MV-4-11 (cell line): ENCODE measurements at regions not wholly inside any gene's neighbourhood (a gene's known extent, or its start where the extent isn't known, plus 50 kb on each side); places are given as distances from the start of the nearest gene placed in this dataset.

Experiments
- DNase-seq: peaks from one replicate; lab custom pipeline; 2025; lab: John Stamatoyannopoulos, UW

- no peak for DNase-seq
Observed at GRCh38 chr5:112657804-112658203, 79.9 kb upstream of the APC start.

- DNase-seq = no peak
Observed at GRCh38 chr5:112660359-112660758, 77.3 kb upstream of the APC start.

DNA sequence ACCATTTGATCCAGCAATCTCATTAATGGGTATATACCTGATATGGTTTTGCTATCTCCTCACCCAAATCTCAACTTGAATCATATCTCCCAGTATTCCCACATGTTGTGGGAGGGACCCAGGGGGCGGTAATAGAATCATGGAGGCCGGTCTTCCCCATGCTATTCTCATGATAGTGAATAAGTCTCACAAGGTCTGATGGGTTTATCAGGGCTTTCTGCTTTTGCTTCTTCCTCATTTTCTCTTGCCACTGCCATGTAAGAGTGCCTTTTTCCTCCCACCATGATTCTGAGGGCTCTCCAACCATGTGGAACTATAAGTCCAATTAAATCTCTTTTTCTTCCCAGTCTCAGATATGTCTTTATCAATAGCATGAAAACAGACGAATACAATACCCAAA is 74.5 kb upstream of the APC start:
- DNase-seq = no peak

- no peak for DNase-seq
Observed at GRCh38 chr5:112668016-112668415, 69.7 kb upstream of the APC start.

- DNase-seq = no peak
Observed at GRCh38 chr5:112668911-112669310, 68.8 kb upstream of the APC start.

DNA sequence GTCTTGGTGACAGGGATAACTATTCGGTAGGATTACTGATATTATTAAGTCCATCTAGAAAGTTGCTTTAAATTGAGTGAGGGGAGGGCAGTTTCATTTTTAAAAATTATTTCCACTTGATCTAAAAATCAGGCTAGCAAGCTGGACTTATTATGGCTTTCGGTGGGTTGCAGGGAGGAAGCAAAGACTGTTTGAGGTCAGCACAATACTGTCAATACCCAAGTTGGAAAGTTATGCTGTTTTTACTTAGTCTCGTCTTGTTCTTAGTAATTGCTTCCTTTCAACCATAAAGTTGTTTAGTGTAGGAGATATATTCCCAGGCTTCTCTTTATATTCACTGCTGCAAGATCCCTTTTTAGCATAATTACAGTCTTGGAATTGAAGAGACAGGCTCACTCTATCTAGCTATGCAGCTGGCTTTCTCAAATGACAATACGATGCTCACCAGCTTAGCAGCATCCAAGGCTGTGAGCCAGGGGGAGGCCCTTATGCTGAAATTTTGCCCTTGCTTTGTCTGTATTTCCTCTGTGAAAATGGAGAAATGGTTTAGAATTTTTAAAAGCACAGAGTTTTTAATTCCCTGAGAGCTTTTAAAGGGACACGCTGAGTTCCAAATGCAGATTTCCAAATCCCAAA is 68.2 kb upstream of the APC start:
- DNase-seq = no peak

DNA sequence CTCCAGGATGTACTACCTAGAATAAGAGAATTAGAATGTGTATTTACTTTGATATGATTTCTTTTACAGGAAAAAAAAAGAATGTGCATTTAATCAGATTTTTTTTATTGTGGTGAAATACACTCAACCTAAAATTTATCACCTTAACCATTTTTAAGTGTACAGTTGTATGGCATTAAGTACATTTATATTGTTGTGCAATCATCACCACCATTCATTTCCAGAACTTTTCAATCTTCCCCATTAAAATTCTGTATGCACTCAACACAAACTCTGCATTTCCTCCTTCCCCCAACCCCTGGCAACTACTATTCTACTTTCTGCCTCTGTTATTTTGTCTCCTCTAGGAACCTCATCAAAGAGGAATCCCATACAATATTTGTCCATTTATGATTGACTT is 66.0 kb upstream of the APC start:
- no peak for DNase-seq

- DNase-seq = no peak
Observed at GRCh38 chr5:112681481-112681908, 56.2 kb upstream of the APC start.

DNA sequence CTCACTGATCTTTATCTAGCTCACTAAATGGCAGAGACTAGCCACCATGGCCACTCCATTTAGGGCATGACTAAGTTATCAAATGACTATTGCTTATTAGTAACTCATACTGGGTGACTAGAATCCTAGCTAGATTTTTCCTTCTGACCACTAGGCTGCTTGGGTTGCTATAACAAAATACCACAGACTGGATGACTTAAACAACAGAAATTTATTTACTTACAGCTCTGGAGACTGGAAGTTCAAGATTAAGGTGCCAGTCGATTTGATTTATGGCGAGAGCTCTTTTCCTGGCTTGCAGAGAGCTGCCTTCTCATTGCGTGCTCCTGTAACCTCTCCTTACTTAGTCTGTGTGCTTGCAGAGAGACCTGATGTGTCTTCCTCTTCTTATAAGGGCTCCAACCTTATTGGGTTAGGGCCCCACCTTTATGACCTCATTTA is 55.0 kb upstream of the APC start:
- DNase-seq = no peak

DNA sequence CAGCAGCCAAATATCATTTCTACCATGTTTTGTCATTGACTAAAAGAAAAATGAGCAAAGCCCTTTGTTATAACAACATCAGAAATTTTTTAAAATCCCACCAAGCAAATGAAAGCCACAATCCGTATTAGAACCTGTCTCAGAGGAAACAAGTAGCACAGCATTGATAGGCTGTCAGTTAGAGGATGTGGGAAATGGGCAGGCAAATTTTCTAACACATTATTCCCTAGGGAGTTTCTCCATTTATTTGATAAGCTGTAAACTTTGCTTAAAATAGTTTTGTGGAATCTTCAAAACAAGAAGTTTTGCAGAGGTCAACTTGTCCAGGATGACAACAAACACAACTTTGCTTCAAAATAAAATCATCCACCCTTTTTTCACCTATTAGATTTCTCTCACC is 53.6 kb upstream of the APC start:
- DNase-seq = no peak

DNA sequence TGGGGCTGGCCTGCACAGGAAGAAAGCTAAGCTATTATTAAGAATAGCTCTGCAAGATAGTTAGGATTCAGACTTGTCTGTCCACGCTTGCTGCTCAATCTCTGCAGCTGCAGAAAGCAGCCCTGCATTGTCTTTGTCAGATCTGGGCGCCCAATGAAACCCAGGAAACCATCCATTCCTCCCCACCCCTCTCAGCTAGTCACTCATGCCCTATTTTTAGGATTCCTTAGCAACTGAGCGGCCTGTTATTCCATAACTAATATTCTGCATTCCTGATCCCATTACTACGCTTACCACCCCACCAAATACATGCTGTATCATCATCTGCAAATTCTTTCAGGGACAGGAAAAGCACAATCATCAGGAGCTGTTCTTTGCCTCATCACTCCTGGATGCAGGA is 52.9 kb upstream of the APC start:
- no peak for DNase-seq

DNA sequence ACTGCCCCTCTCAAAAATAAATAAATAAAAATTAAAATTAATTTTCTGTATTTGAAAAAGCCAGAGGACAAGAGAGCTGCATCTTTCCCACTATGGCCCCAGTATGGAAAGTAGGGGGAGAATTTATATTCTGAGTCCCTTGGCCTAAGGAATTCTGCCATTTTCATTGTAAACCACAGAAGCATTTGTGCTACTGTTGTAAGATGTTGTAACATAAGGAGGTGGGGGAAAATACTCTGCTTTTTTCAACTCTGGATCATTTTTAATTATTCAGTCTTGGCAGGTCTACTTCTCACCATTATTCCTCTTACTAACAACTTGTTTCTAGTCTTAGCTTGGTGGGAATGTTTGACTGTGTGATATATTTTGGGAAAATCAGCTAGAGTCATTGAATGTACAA is 52.3 kb upstream of the APC start:
- DNase-seq = no peak

GRCh38 chr5:112685931-112686330 is 51.8 kb upstream of the APC start:
- DNase-seq = no peak

DNA sequence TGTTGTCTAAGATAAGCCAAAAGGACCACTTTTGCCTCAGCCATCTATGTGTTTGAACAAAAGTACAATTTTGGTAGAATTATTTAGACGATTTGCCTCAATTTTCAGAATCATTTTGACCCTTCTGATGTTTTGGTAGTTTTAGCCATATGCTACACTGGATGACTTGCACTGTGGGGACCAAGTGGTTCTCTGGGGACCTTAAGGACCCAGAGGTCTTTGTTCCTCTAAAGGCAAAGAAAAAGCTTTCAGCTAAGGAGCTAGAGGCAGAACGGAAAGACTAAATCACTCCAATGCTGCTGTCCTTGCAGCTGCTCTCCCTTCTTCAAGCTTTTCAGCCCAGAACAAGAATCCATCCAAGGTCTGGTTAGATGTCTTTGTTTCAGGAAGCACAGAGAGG is 51.0 kb upstream of the APC start:
- no peak for DNase-seq

GRCh38 chr5:112687306-112687705 is 50.4 kb upstream of the APC start:
- DNase-seq = no peak
